ENCODE measurements at regions not wholly inside any gene's neighbourhood (a gene's known extent, or its start where the extent isn't known, plus 50 kb on each side); places are given as distances from the start of the nearest gene placed in this dataset.
A peak's percentile ranks its signal among the peaks of the same experiment; 100 is the strongest.

- 64% methylated on average over 9 of the region's 9 CpGs for WGBS
- H3K4me3 ChIP-seq, result peak overlapping the region in 3 of 4 donors; percentile 3 to 32 (median 23)
- H3K4me1 ChIP-seq, result peaks cover 13 to 18% (median 14%) of the 10 kb centered on the region in 4 donors
- no peak for TF ChIP-seq CTCF (IDR thresholded peaks at IDR 0.05)
- TF ChIP-seq EP300 (IDR thresholded peaks at IDR 0.05), result no peak
- no peak for TF ChIP-seq POLR2A (IDR thresholded peaks at IDR 0.05; ENCODE audit: low read depth)
- H3K9me3 ChIP-seq, result no peaks in the 10 kb centered on the region
- no peaks in the 10 kb centered on the region for H3K36me3 ChIP-seq
- no peaks in the 10 kb centered on the region for H3K27me3 ChIP-seq
- no peak for DNase-seq (ENCODE audit: extremely low spot score)
- peak overlapping the region in 3 of 4 donors; percentile 35 to 50 (median 36) for H3K27ac ChIP-seq (replicated peaks in 1 of 4)
- intact Hi-C loops (cut with DNase I), result no loop called here
These were observed 229.4 kb downstream of the ANKRD60 start for GRCh38 chr20:57998981-57999464.

GRCh38 chr20:57998276-57998675 is 230.2 kb downstream of the ANKRD60 start:
- Histone ChIP-seq H3K4me3 (no peak overlapping the region), H3K27me3 (no peaks in the 10 kb centered on the region), H3K4me1 (peaks cover 13 to 23% (median 20%) of the 10 kb centered on the region in 4 donors), H3K27ac (replicated peaks in 1 of 4) (no peak overlapping the region), H3K36me3 (no peaks in the 10 kb centered on the region), H3K9me3 (no peaks in the 10 kb centered on the region)
- TF ChIP-seq EP300 (IDR thresholded peaks at IDR 0.05) (no peak), POLR2A (IDR thresholded peaks at IDR 0.05; ENCODE audit: low read depth) (no peak), POLR2AphosphoS5 (IDR thresholded peaks at IDR 0.05) (no peak), CTCF (IDR thresholded peaks at IDR 0.05) (no peak)
- WGBS, result 95% methylated on average over 2 of the region's 6 CpGs
- intact Hi-C loops (cut with DNase I), result no loop called here
- DNase-seq (ENCODE audit: extremely low spot score), result no peak

GRCh38 chr20:57996936-57997890 is 231.2 kb downstream of the ANKRD60 start:
- Histone ChIP-seq H3K36me3 (no peaks in the 10 kb centered on the region), H3K27ac (replicated peaks in 1 of 4) (no peak overlapping the region), H3K9me3 (no peaks in the 10 kb centered on the region), H3K27me3 (peaks cover 0 to 7% (median 0%) of the 10 kb centered on the region in 4 donors), H3K4me3 (no peak overlapping the region), H3K4me1 (peaks cover 13 to 23% (median 20%) of the 10 kb centered on the region in 4 donors)
- TF ChIP-seq POLR2A (IDR thresholded peaks at IDR 0.05; ENCODE audit: low read depth) (no peak), CTCF (IDR thresholded peaks at IDR 0.05) (no peak)
- intact Hi-C loops (cut with DNase I), result no loop called here
- DNase-seq (ENCODE audit: extremely low spot score), result no peak
- 74% methylated on average over 2 of the region's 2 CpGs for WGBS

- no peaks in the 10 kb centered on the region for H3K9me3 ChIP-seq
These were observed 232.0 kb downstream of the ANKRD60 start for GRCh38 chr20:57996465-57996864.

More at GRCh38 chr20:57996465-57996864, 232.0 kb downstream of the ANKRD60 start:
- intact Hi-C loops (cut with DNase I), result no loop called here
- H3K36me3 ChIP-seq, result no peaks in the 10 kb centered on the region
- H3K4me1 ChIP-seq, result peaks cover 13 to 23% (median 20%) of the 10 kb centered on the region in 4 donors
- 80% methylated on average over 3 of the region's 3 CpGs for WGBS
- H3K4me3 ChIP-seq, result no peak overlapping the region
- TF ChIP-seq CTCF (IDR thresholded peaks at IDR 0.05), result no peak
- no peak for TF ChIP-seq POLR2AphosphoS5 (IDR thresholded peaks at IDR 0.05)
- no peak for TF ChIP-seq POLR2A (IDR thresholded peaks at IDR 0.05; ENCODE audit: low read depth)
- no peak for TF ChIP-seq EP300 (IDR thresholded peaks at IDR 0.05)
- no peak overlapping the region for H3K27ac ChIP-seq (replicated peaks in 1 of 4)
- peaks cover 0 to 9% (median 0%) of the 10 kb centered on the region in 4 donors for H3K27me3 ChIP-seq
- DNase-seq (ENCODE audit: extremely low spot score), result no peak
